A172 (cell line): ENCODE measurements at regions not wholly inside any gene's neighbourhood (a gene's known extent, or its start where the extent isn't known, plus 50 kb on each side); places are given as distances from the start of the nearest gene placed in this dataset.
A peak's percentile ranks its signal among the peaks of the same experiment; 100 is the strongest.

Experiments used
- DNase-seq: peaks from one replicate; pipeline ENCODE4 v3.0.0-alpha.2; 2015; ENCODE audit warnings: low spot score

GRCh38 chr7:106419455-106420182, 134.8 kb upstream of the NAMPT start:
- no peak for DNase-seq

- DNase-seq: peak; percentile 54
These were observed 133.7 kb upstream of the NAMPT start for GRCh38 chr7:106418526-106418925.

GRCh38 chr7:106418094-106418493, 133.3 kb upstream of the NAMPT start:
- DNase-seq: no peak

GRCh38 chr7:106417273-106417902, 132.6 kb upstream of the NAMPT start:
- no peak for DNase-seq

GRCh38 chr7:106416430-106416829, 131.6 kb upstream of the NAMPT start:
- DNase-seq: no peak

- no peak for DNase-seq
These were observed 130.7 kb upstream of the NAMPT start for GRCh38 chr7:106415433-106415832.

- DNase-seq: no peak
These were observed 128.7 kb upstream of the NAMPT start for GRCh38 chr7:106413446-106413845.

GRCh38 chr7:106405697-106406141, 120.9 kb upstream of the NAMPT start:
- DNase-seq: no peak

GRCh38 chr7:106402898-106403297, 118.1 kb upstream of the NAMPT start:
- DNase-seq: no peak

GRCh38 chr7:106400923-106401322, 116.1 kb upstream of the NAMPT start:
- no peak for DNase-seq

- DNase-seq: no peak
These were observed 114.0 kb upstream of the NAMPT start for GRCh38 chr7:106398786-106399185.

GRCh38 chr7:106397994-106398393, 113.2 kb upstream of the NAMPT start:
- no peak for DNase-seq

- no peak for DNase-seq
These were observed 109.7 kb upstream of the NAMPT start for GRCh38 chr7:106394526-106394925.

- no peak for DNase-seq
These were observed 108.9 kb upstream of the NAMPT start for GRCh38 chr7:106393564-106394251.

- DNase-seq: no peak
These were observed 107.8 kb upstream of the NAMPT start for GRCh38 chr7:106392590-106392989.

GRCh38 chr7:106392144-106392543, 107.4 kb upstream of the NAMPT start:
- no peak for DNase-seq

- DNase-seq: no peak
These were observed 102.2 kb upstream of the NAMPT start for GRCh38 chr7:106386958-106387357.

GRCh38 chr7:106384373-106384772, 99.6 kb upstream of the NAMPT start:
- no peak for DNase-seq

GRCh38 chr7:106382929-106383328, 98.1 kb upstream of the NAMPT start:
- no peak for DNase-seq

GRCh38 chr7:106382129-106382528, 97.3 kb upstream of the NAMPT start:
- DNase-seq: no peak

GRCh38 chr7:106381252-106381651, 96.5 kb upstream of the NAMPT start:
- no peak for DNase-seq

- peak; percentile 39 for DNase-seq
These were observed 93.1 kb upstream of the NAMPT start for GRCh38 chr7:106377847-106378361.
